ENCODE measurements at regions not wholly inside any gene's neighbourhood (a gene's known extent, or its start where the extent isn't known, plus 50 kb on each side); places are given as distances from the start of the nearest gene placed in this dataset.

DNA sequence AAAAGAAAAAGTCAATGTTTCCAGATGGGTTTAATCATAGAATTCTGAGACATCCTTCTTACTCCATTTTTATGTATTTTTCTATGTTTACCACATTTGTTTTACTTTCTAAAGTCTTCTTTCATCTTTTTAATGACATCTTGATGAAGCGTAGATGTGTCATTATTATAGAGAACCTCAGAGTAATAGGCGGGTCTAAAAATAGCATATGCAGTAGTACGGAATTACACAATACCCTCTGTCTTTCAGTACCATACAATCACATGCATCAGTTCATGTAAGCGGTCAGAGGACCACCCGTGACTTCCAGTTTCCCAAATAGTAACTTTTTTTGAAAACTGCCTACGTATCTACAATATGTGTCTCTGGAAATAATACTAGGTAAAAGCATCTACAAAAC lies 224.0 kb downstream of the PLOD2 start:
- Histone ChIP-seq H3K27ac (no peak overlapping the region), H3K27me3 (replicated peaks) (no peaks in the 10 kb centered on the region), H3K4me3 (ENCODE audit: low read depth, low read length) (no peak overlapping the region), H3K36me3 (replicated peaks) (no peaks in the 10 kb centered on the region)
- DNase-seq: no peak
- in situ Hi-C loops (cut with HindIII; ENCODE audit: low pct_ligation_motif_present, low sequenced_read_pairs): no loop called here
- no peak for TF ChIP-seq CTCF (IDR thresholded peaks at IDR 0.05; ENCODE audit: low read depth, low read length, missing control alignments)

DNA sequence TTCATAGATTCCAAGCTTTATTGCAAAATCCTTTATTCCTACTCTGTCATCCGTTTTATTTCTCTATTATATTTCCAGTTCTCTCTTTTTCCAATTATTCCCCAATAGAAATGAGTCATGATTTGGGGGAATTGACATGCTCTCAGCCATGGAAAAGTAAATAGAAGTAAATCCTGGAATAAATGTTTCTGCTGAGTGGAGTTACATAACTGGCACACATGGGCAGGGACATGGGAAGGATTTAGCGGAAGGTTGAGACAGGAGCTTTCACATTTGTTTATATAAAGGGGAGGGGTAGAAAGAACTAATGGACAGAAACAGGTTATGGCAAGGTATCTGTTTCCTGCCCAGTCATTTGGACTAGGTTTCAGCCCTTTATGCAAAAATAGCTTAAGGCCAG lies 221.6 kb downstream of the PLOD2 start:
- DNase-seq: no peak
- H3K27ac ChIP-seq: no peak overlapping the region
- H3K27me3 ChIP-seq (replicated peaks): no peaks in the 10 kb centered on the region
- no peak for TF ChIP-seq CTCF (IDR thresholded peaks at IDR 0.05; ENCODE audit: low read depth, low read length, missing control alignments)
- no peaks in the 10 kb centered on the region for H3K36me3 ChIP-seq (replicated peaks)
- H3K4me3 ChIP-seq (ENCODE audit: low read depth, low read length): no peak overlapping the region
- in situ Hi-C loops (cut with HindIII; ENCODE audit: low pct_ligation_motif_present, low sequenced_read_pairs): no loop called here

- Histone ChIP-seq H3K27ac (no peak overlapping the region), H3K4me3 (ENCODE audit: low read depth, low read length) (no peak overlapping the region), H3K27me3 (replicated peaks) (no peaks in the 10 kb centered on the region), H3K36me3 (replicated peaks) (no peaks in the 10 kb centered on the region)
- DNase-seq: no peak
- in situ Hi-C loops (cut with HindIII; ENCODE audit: low pct_ligation_motif_present, low sequenced_read_pairs): no loop called here
- no peak for TF ChIP-seq CTCF (IDR thresholded peaks at IDR 0.05; ENCODE audit: low read depth, low read length, missing control alignments)
Measured at GRCh38 chr3:145942052-145942451, 218.9 kb downstream of the PLOD2 start.

DNA sequence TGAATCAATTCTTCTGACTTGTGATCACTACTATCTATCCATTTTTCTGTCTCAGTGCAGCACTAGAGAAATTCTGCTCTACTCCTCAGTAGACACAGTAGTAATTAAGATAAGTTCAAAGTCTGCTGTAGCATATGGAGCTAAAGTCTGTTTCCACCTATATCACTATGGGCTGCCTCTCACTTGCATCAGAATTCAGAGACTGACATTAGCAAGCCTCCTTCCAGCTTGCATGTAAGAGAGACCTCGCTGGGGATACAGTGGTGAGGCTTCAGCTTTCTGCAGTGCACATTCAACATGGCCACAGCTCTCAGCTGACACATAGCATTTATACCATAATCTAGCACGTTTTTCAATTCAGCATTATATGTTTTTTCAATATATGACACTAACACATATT lies 217.0 kb downstream of the PLOD2 start:
- no peak overlapping the region for H3K4me3 ChIP-seq (ENCODE audit: low read depth, low read length)
- no peak for TF ChIP-seq CTCF (IDR thresholded peaks at IDR 0.05; ENCODE audit: low read depth, low read length, missing control alignments)
- no peaks in the 10 kb centered on the region for H3K27me3 ChIP-seq (replicated peaks)
- no peaks in the 10 kb centered on the region for H3K36me3 ChIP-seq (replicated peaks)
- H3K27ac ChIP-seq: no peak overlapping the region
- in situ Hi-C loops (cut with HindIII; ENCODE audit: low pct_ligation_motif_present, low sequenced_read_pairs): no loop called here
- DNase-seq: no peak

DNA sequence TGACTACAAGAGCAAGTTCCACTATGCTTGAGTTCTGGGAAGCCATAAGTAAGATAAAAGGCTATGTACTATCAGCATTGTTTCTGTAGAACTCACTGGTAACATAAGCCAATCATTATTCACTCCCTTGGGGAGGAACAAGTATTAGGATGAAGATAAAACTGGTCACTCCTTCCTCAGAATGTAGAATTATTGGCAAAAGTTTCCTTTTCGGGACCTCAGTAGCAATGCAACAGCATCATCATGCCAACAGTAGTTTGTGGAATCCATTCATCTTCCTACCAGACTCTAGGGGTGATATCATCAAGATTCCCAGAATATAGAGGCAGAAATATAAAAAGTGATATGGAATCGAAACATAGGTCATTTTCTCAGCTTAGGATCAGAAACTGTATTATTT lies 209.5 kb downstream of the PLOD2 start:
- in situ Hi-C loops (cut with HindIII; ENCODE audit: low pct_ligation_motif_present, low sequenced_read_pairs): no loop called here
- no peak for DNase-seq
- Histone ChIP-seq H3K27ac (no peak overlapping the region), H3K4me3 (ENCODE audit: low read depth, low read length) (no peak overlapping the region), H3K36me3 (replicated peaks) (no peaks in the 10 kb centered on the region), H3K27me3 (replicated peaks) (no peaks in the 10 kb centered on the region)
- no peak for TF ChIP-seq CTCF (IDR thresholded peaks at IDR 0.05; ENCODE audit: low read depth, low read length, missing control alignments)

DNA sequence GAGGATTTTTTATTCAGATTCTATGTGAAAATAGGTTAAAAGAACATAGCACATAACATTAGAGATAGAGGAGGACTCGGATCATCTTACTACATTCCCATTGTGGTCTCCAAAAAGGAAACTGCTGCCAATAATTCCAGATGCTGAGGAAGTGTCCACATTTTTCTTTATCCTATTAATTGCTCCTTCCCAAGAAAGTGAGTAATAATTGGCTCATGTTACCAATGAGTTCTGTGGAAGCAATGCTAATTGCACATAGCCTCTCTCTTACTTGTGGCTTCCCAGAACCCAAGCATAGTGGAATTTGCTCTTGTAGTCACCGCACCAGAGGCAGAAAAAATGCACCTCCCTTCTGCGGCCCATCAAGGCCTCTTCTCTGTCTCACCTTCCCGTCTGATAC lies 208.4 kb downstream of the PLOD2 start:
- in situ Hi-C loops (cut with HindIII; ENCODE audit: low pct_ligation_motif_present, low sequenced_read_pairs): no loop called here
- TF ChIP-seq CTCF (IDR thresholded peaks at IDR 0.05; ENCODE audit: low read depth, low read length, missing control alignments): no peak
- no peaks in the 10 kb centered on the region for H3K27me3 ChIP-seq (replicated peaks)
- H3K36me3 ChIP-seq (replicated peaks): no peaks in the 10 kb centered on the region
- peak overlapping the region; percentile 33 for H3K27ac ChIP-seq
- H3K4me3 ChIP-seq (ENCODE audit: low read depth, low read length): no peak overlapping the region
- peak; percentile 25 for DNase-seq
